Superior temporal gyrus (tissue), 1 donor: ENCODE measurements at regions not wholly inside any gene's neighbourhood (a gene's known extent, or its start where the extent isn't known, plus 50 kb on each side); places are given as distances from the start of the nearest gene placed in this dataset.
"Not testable (repeated sequence)": the region's sequence is repeated elsewhere in the genome, so short reads cannot be mapped to it uniquely, and the experiment has no call there.

ENCODE experiments used
- DNase-seq: peaks from one replicate; pipeline ENCODE4 v3.0.0-alpha.2; 2016; ENCODE audit errors: extremely low spot score

DNA sequence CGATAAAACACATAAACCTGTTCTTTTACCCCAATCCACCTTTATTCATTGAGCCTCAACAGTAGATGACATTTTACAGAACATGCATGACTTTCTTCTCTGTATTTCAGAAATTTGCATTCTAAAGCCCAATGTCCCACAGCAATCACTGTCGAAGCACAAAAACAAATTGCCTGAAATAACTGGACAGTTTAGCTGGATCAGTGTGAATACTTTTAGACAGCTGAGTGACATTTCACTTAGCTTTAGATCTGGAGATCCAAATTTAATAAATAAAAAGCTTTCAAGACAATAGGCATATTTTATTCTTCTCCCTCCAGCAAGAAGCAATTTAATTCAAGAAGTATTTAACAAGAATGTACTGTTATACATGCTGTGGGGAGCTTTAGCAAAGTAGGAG lies 109.1 kb upstream of the FSCB start:
- DNase-seq = no peak

DNA sequence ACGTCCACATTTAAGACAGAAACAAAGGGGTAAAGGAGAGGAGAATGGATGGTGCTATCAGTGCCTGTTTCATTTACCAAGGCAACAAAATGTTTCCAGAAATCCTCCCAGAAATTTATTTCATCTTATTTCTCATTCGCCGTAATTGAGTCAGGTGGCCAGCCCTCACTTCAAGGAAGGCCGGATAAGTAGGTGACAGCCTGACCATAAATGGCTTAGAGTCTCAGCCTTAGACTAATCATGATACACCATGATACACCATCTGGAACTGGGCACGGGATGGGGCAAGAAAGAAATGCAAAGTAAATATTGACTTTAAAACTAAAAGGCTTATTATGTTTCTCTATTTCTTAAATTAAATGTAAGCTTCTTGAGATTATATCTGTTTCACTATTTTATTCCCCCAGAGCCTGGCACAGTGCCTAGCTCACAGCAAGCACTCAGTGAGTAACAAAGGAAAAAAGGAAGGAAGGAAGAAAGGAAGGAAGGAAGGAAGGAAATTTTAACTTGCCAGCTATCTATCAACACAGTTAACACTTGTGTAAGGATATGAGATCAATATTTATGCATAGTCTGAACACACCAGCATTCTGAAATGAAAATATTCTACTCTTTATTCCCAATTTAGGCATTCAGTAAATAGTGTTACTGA lies 106.1 kb upstream of the FSCB start:
- no peak for DNase-seq

DNA sequence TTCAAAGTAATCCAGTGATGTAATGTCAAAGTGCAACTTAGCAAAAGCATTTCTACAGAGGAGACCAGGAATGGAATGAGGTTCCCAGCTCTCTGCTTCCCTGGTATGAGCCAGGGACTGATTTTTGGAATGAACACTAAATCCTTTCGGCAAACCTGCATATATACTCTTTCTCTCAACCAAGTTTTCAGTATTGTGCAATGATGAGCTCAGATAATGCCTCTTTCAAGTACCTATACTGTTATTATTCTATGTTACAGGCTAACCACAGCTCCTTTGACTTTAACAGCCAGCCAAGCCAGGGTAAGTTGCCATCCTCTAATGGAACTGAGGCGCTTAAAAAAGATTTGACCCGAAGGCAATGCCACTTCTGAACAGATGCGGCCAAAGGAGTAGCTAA lies 104.9 kb upstream of the FSCB start:
- no peak for DNase-seq

DNA sequence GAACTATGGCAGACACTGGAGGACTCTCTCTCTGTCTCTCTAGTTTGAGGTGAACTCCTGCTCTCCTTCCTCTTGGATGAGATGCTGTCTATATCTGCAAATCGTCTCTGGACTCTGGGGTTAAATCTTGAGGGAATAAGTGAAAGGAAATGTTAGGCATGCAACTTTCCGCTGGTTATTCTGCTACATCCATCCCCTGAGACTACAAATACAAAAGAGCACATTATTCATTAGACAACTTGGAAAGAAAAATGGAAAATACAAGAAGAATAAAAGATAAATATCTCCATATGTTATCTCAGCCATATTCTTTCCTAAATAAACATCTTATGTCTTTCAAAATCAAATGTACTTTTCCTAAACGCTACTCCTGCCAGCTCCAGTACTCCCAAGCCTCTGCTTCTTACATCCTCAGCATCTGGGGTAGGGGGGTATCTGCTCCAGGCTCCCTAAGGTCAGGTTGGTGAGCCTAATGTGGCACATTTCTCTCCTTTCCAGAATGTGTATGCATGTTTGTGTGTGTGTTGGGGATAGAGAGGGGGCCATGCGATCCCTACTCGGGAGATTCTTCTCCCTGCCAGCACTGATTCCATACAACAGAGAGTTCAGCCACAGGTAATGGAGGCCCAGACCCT lies 102.9 kb upstream of the FSCB start:
- DNase-seq = no peak

GRCh38 chr14:44609201-44609600 lies 102.1 kb upstream of the FSCB start:
- no peak for DNase-seq

DNA sequence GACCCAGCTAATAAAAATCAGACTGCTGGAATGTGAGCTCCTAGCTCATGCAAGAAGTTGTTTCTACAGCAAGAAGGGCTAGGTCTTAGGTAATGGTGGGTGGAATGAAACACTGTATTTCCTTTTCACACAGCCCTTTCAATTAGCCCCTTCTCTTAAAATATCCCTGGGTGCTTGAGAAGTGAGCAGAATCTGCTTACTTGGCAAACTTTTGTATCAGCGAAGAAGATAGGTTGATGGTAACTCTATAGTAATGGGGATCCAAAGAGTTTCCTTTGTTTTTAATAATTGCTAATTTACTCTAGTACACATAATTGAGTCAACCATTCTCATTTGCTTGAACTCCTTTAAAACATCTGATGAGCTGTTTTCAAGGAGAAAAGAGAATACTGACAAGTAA lies 100.6 kb upstream of the FSCB start:
- DNase-seq = no peak

GRCh38 chr14:44606576-44606975 lies 99.5 kb upstream of the FSCB start:
- DNase-seq = no peak

DNA sequence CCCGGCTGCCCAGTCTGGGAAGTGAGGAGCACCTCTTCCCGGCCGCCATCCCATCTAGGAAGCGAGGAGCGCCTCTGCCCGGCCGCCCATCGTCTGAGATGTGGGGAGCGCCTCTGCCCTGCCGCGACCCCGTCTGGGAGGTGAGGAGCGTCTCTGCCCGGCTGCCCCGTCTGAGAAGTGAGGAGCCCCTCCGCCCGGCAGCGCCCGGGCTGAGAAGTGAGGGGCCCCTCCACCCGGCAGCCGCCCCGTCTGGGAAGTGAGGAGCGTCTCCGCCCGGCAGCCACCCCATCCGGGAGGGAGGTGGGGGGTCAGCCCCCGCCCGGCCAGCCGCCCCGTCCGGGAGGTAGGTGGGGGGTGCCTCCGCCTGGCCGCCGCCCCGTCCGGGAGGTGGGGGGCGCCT lies 94.2 kb upstream of the FSCB start:
- DNase-seq = not testable (repeated sequence)

DNA sequence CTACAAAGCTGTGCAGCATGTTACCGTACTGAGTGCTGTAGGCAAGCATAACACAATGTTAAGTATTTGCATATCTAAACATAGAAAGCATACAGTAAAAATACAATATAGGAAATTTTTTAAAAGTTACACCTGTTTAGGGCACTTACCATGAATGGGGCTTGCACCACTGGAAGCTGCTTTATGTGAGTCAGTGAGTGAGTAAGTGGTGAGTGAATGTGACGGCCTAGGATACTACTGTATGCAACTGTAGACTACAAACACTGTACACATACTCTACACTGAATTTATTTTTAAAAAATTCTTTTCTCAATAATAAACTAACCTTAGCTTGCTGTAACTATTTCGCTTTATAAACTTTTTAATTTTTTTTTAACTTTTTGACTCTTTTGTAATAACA lies 82.1 kb upstream of the FSCB start:
- no peak for DNase-seq

- DNase-seq = no peak
Measured at GRCh38 chr14:44586910-44587309, 79.8 kb upstream of the FSCB start.

DNA sequence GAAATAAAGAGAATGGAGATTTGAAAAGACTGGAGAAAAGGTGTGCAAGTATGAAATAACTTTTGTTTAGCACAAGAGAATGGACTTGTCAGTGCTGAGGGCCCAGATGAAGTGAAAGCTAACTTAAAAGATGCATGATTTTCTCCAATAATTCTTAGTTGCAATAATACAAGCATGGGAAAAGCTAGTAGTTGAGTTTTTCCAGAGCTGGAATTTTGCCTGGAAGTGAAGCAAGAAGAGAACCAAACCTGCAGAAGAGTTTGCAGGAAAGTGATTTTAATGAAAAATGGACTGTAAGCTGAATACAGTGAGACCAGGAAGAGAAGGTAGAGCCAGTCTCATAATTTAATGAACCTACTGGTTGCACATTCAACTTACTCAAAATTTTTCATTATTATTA lies 69.3 kb upstream of the FSCB start:
- no peak for DNase-seq

DNA sequence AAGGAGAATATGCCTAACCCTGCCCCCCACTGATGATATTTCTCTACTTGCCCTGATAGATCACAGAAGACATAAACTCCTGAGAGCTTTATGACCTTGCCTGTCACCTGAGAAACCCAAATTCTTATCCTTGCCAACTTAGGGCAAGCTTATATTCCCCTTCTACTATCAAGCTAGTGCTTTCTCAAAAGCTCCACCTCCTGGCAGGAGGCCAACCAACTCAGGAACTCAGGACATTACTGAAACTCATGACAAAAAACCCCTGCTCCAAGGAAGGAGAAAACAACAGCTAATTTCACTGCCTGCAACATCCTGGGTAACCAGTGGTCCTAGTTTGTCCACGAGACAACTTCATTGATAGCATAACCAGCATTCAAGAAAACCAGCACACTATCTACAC lies 60.9 kb upstream of the FSCB start:
- DNase-seq = no peak

DNA sequence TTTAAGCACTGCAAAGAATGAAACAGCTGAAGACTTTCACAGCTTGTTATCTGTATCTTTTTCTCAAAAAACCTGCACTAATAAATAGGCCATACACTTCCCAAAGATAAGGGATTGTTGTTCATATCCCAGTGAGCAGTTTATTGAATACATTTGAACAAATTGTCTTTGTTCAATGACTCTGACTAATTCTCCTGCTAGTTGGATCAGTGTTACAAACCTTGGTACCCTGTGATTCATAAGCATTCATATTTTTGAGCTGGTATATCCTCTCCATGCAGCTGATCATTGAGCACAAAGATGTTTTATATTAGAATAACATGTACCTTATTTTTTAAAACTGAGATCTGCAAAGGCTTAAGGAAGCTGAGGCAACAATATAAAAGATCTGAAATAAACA lies 58.9 kb upstream of the FSCB start:
- DNase-seq = no peak

- no peak for DNase-seq
Measured at GRCh38 chr14:44564908-44565307, 57.8 kb upstream of the FSCB start.
